ENCODE measurements at regions not wholly inside any gene's neighbourhood (a gene's known extent, or its start where the extent isn't known, plus 50 kb on each side); places are given as distances from the start of the nearest gene placed in this dataset.
"Not testable (repeated sequence)": the region's sequence is repeated elsewhere in the genome, so short reads cannot be mapped to it uniquely, and the experiment has no call there.

DNA sequence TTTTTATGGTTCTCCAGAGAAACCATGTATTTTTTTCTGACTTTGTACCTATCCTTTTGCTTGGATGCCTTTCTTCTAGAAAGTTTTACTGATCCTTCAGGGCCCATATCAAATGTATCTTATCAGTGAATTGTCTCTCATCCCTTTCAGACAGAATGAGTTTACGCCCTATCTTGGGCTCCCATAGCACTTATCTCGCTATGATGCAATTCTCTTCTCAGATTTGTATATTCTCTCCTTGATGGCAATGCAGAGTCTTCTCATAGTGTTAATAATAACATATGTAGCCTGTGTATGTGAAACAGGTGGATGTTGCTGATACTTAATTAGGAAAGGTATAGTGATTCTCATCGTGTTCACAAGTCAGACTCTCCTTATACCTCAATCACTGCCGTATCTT, 336.2 kb downstream of the UTRN start:
- no peak for DNase-seq

DNA sequence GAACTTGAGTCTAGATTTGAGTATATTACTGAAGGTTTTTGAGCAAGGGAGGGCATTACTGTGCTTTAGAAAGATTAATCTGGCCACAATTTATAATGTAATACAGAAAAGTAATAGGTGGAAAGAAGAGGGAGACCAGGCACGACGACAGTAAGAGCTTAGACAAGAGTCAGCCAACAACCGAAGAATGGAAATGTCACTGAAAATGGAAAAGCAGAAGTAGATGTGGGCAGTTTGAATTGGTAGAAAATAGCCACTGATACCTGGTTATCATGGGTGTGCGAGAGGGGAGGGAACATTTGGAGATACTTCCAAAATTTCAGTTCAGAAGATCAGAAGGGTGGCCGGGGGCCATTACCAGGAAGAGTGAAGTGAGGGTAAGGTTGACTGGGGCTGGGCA, 339.1 kb downstream of the UTRN start:
- DNase-seq = no peak

DNA sequence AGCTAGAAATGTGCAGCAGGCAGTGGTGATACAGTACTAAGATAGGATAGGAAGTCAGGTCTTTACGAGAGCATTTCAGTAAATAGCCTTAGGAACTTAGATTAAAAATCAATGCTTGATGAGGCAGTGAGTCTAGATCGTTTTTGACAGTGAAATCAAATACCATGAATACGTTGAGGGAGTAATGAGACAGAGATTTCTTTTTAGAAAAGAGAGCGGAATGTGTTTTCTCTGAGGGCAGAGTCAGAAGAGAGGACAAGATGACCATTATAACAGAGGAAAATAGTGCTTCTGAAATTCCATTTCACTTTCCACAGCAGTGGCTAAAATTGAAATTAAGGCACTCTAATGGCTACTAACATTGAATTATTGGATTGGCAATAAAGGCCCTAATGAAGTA, 339.6 kb downstream of the UTRN start:
- DNase-seq = no peak

DNA sequence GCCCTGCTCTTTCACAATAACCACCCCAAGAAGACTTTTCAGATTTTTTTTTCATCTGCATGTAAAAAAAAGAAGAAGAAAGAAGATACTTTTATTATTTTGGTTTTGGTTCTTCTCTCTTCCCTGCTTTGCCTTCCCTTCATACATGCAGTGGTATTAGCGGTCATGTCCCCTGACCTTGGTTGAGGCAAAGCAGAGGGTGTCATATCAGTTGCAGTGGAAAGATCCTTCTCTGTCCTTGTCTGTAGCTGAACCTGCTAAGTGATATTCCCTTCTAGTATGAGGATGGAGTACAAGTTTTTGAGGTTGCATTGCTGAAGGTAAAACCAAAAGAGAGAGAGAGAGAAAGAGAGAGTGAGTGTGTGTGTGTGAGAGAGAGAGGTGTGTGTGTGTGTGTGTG, 345.7 kb downstream of the UTRN start:
- DNase-seq = no peak

DNA sequence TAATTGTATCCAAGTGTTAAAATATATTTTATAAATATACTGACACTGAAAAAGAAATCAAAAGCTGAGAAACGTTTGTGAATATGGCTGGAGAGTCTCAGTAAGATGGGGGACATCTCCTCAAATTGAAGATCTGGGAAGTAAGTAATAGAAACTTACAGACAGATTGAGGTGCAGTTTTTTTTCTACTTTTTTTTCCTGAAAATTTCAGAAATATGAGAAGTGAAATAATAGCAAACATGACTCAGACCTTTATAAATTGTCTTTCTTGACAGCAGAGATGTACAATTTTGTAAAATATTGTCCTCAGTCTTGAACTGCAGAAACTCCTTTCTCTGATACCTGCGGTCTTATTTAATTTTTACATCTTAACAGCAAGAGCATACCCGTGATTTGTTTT, 347.1 kb downstream of the UTRN start:
- DNase-seq = no peak

DNA sequence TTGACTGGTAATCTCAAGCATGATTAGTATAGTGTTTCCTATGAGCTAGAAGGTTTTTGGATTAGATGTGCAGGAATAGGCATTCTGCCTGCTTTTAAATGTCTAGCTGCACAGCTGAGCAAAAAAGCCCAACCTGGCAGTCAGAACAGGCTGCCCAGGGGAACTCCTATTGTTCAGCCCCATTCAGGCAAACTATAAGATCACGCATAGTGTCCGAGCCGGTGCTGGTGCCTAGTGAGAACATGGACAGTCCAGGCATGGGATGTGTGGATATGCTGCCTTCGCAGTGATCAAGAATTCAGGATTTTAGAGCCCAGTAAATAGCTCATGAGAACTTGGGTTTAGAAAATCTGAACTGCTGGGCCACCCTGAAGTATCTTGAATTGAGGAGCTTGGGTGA, 348.8 kb downstream of the UTRN start:
- DNase-seq = no peak

DNA sequence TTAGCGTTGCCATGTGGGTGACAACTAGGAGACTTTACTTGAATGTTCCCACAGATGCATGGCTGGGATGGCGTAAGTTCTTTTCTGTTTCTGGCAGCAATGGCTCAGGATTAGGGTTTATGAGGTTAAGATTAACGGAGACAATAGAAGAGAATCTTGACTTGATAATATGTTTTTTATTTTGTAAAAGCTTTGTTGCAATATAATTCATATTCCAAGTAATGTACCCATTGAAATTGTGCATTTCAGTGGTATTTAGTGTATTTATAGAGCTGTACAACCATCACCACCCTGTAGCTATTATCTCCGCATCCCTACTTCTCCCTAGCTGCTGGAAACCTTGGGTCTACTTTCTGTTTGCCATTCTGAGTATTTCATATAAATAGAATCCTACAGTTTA, 349.2 kb downstream of the UTRN start:
- no peak for DNase-seq

DNA sequence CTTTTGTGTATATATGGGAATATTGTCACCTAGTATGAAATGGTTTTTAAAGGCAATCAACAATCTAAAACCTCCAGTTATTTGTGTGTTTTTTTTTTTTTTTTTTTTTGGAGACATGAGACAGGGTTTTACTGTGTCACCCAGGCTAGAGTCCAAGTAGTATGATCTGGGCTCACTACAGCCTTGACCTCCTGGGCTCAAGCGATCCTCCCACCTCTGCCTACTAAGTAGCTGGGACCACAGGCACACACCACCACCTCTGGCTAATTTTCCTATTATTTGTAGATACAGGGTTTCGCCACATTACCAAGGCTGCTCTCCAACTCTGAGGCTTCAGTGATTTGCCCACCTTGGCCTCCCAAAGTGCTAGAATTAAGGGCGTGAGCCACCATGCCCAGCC, 349.9 kb downstream of the UTRN start:
- DNase-seq = no peak

DNA sequence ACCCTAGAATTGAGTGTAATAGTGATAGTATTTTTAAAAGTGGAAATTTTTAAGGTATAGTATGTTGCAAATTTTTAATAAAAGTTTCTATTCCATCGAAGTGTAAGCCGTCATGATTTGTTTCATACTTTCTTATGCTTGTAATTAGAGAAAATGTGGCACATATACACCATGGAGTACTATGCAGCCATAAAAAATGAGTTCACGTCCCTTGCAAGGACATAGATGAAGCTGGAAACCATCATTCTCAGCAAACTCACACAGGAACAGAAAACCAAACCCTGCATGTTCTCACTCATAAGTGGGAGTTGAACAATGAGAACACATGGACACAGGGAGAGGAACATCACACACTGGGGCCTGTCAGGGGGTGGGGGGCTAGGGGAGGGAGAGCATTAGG, 350.9 kb downstream of the UTRN start:
- DNase-seq = not testable (repeated sequence)

DNA sequence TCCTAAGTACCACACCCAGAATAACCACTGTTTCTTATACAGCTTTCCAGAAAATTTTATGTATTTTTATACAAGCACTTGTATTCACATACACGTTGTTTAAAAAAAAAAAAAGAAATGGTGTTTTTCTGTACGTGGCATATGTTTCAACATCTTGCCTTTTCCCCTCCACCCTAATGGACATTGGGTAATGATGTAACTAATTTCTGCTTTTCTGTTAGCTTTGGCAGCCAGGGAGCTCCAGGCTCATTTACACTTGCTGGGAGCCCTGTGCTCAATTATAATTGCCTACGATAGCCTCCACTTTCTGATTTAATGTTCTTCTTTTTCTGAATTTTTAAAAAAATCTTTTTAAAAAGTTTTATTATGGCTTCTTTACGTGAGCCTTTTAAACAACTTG, 352.4 kb downstream of the UTRN start:
- DNase-seq = no peak

DNA sequence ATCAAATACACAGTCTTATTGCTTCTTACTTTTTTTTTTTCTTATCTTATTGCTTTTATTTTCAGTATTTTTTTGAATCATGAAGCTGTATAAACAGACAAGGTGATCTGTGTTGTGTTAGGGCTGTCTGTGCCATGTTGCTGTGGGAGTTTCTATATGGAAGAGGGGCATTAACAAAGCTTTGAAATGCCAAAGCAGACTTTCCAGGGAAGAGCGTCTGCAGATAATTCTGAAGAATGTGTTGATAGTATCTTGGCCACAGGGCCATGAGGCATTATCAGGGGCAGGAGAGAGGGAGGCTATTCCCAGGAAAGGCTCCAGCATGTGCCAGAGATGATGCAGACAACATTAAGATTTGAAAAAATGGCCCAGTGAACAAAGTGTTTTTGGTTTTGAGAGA, 354.5 kb downstream of the UTRN start:
- DNase-seq = no peak

DNA sequence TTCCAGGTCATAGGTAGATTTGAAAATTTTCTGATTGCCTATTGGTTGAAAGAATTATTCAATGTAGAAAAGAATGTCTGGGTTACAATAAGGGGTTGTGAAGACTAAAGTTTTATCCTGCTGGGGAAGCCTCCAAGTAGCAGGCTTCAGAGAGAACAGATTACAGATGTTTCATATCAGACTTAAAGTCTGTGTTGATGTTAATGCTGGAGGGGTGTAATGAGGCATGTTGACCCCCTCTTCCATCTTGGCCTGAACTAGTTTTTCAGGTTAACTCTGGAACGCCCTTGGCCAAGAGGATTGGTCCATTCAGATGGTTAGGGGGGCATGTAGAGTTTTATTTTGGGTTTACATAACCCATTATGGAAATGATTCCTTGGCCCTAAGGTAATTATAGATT, 356.2 kb downstream of the UTRN start:
- no peak for DNase-seq

DNA sequence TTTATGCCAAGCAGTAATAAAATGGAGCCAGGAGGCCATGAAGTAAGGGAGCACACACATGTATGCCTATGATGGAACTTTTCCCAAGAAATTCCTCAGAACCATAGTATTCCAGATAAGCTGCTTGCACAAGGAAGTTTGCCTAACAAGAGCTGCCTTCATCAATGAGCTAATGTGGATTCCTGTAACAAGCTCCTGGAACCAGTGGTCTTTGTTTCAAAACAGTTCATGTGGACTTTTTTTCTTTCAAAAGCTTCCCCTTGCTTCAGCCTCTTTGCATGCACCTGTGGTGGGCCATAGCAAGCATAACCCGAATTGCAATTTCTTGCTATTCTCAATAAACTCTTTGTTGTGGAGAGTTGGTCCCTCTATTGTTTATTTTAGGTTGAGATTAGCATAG, 359.6 kb downstream of the UTRN start:
- DNase-seq = no peak

DNA sequence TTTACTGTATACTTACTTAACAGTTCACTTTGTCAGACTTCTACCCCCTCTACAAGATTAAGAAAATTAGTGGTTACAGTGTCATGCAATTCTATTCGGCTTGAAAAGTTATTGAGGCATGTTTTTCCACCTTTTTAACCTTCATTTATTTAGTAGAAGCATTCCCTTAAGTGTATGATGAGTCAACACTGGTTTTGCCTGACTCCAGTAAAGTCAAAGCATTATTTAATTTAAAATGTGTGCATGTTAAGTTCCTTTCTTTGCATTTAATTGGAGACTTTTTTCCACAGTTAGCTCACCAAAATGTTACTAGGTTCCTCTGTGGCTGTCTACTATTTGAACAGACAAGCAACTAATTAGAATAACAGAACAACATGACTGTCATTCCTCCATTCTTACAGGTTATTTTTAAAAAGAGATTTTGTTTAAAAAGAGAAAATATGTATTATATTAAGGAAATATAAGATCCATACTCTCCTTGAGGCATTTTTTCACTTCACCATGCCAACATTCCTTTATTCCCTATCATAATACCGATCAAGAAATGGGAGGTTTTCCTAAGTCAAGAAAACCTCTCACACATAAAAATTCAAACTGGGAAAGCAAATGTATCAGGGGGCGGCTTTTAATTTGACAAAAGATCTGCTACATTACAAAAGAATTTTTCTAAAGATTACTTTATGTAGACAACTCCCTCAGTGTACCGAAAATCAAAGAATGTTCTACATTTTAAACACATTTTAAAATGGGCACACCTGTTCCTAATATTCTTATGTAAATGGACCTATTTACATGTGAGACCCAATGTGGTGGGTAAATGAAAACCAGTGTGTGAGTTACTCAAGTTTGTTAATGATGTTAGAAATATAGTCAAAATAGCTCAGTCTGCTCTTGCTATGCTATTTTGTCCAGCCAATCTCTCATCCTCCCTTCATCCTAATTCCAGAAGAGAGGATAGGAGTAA, 361.2 kb downstream of the UTRN start:
- no peak for DNase-seq

DNA sequence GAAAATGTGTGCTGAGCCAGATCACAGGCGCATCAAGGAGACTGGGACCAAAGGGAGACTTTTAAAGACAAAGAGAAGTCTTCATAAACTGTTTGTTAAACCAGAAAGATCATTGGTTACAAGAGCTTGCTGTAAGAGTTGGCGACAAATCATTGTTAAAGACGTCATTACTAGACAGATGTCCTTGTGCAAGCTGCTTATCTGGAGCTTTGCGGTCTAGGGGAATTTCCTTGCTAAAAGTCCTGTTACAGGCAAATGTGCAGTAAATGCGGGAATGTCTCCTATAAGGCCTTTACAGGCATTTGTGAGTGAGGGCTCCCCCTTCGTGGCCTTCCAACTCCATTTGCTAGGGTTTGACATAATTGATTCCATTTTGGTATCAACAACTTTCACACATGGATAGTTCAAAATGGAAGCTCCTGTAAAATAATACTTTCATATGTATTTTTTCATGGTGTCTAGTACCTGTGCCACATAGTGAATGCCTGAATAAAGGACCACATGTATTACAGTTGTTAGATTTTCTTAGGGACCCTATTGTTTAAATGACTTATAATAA, 362.4 kb downstream of the UTRN start:
- no peak for DNase-seq

DNA sequence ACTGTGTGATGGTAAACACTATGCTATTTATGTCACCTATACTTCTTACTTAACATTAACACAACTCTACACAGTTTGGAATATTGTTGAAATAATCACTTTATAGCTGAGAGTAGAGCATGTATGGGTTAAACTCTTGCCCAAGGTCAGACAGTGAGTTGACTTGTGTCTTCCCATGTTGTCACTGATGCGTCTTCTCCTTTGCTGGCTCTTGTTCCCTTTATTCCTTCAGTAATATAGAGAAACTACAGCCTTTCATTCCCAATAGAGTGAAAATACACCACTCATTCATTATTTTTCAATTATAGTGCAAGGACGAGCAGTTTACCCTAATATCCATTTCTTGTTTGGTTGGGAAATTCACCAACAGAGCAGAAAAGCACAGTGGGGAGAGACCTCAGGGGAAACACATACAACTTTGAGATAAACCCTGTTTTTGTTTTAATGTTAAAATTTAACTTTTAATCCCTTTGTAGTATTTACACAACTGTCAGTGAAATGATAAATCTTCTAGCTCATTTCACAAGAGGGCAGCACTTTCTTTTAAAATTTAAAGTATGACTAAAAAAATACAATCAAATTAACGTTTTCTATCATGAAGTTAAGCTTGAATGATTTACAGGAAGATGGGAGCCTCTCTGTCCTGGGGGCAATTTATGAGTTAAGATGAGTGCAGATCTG, 363.0 kb downstream of the UTRN start:
- DNase-seq = no peak

DNA sequence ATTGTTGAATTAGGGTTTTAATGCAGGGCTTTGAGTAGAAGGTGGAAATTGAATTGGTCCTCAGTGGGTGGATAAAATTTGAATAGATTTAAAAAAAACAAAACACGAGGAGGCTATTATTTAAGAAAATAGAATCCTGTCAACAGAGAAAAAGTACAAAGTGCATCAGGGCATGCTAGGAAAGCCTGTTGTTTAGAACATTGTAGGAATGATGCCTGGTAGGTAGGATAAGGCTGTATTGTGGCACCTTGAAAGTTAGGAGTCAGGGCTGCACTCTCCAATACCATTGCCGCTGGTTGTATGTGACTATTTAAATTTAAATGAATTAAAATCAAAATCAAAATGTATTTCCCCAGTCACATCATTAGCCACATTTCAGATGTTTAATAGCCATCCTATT, 363.9 kb downstream of the UTRN start:
- no peak for DNase-seq

DNA sequence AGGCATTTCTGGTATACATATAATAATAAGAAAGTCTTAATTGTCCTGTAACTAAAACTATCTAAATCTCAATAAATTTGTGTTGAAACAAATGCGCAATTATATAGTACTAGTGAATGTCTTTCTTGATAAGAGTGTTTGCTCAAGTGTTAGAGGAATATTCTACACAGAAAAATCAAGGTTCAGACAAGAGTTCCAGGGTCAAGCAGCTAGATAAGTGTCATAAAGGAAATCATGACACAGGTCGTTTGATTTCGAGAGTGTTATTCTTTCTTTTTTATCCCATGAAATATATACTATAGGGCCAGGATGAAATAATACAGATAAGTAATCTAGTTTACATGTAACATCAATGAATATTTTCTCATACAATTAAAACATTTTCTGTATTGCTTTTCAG, 366.1 kb downstream of the UTRN start:
- no peak for DNase-seq

DNA sequence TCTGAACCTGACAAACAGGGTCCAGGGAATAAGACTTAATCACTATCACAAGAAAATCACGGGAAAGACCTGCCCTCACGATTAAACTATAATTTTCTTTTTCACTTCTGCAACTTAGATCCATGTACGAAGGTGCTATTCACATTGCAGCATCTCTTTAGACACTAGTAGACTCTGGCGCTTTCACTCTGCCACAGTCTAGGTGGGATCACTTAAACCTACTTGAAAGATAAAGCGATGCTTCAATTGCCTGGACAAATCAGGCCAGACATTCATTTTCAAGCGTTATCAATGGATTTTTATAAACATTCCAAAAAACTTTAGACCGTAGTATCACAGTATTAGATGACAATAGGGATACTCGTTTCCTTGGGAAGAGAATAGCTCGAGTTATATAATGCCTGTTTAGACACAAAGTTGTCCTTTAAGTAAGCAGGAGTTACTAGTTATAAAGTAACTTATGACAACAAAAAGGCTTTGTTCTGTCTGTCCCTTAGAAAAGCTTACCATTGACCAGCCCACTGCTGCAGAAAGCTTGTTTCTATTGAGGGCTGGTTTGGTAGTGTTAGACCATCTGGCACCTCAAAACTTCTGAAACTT, 367.3 kb downstream of the UTRN start:
- DNase-seq = no peak

DNA sequence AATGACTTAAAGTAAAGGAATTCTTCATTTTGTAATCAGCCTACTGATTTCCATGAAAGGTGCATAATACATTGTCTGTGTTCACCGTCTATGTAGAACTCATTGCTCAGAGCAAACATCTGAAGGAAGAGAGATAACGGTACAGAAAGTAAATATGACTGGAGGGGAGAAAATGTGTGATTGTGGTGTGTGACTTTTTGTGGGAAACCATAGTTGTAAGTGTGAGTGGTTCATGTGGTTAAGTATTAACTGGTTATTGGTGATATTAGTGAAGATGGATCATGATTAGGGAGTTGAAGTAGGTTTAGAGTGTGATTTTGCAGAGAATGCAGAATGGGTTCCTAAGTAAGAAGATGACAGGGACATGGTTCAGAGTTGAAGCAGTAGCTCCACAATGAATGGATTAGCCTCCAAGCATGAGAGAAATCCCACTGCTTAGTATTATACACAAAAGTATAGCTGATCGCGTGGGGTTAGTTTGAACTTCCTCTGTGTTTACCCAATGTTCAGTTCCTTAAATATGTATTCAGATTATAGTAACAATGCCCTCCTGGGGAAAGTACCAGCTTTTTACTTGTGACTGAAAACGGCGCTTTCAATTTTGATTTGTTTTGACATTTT, 368.9 kb downstream of the UTRN start:
- peak in 1 of 5 experiments; percentile 62 for DNase-seq

DNA sequence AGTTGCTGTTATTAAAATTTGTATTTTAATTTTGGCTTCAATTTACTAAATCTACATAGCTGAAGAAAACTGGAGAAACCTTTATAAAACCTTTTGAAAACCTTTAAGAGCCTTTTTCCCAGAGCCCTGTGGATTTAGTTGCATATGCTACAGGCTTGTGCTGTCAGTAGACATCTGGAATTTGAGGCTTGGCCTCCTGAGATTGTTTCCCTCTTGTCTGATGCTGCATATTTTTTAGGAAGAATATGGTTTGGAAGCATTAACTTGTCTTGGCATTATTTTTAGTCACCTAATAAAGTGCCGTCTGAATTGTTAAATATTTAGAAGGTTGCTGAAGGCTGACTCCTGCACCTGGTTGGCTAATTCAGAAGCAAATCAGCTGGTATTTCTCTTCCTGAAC, 369.4 kb downstream of the UTRN start:
- DNase-seq = no peak

DNA sequence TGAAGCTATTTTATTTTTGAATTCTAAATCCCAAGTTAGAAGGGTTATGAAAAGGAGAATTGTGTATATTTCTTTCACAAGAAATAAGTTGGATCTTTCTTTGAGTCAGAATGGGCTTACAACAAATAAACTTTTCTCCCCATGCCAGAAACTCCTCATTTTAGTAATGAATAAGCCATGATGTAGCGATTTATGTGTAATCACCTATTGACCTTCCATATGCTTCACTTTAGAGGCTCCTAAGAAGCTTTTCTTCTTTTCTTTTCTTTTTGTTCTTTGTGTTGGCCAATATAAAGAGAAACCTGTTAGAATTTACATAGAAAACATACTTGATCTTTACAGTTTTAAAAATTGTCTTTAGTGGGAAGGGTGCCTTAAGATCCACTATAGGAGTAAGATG, 370.2 kb downstream of the UTRN start:
- no peak for DNase-seq

DNA sequence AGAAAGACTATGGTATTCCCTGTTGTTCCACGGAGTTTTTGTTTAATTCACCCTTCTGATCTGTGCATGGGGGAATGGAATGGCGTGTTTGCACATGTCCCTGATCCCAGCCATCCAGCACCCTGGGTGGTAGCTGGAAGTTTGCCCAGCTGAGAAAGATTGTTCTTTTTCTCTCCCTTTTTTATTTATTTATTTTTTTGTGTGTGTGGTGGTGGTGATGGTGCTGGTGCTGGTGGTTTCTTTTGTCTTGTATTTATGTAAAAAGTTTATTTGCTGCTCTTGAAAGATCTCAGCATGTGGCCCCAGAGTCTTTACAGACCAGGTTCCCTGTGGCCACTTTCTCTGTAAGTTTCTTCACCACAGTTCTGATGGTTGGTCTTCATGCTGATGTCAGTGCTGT, 372.6 kb downstream of the UTRN start:
- DNase-seq = peak in 1 of 5 experiments; percentile 55
